ENCODE measurements at regions not wholly inside any gene's neighbourhood (a gene's known extent, or its start where the extent isn't known, plus 50 kb on each side); places are given as distances from the start of the nearest gene placed in this dataset.
"Not testable (repeated sequence)": the region's sequence is repeated elsewhere in the genome, so short reads cannot be mapped to it uniquely, and the experiment has no call there.

DNA sequence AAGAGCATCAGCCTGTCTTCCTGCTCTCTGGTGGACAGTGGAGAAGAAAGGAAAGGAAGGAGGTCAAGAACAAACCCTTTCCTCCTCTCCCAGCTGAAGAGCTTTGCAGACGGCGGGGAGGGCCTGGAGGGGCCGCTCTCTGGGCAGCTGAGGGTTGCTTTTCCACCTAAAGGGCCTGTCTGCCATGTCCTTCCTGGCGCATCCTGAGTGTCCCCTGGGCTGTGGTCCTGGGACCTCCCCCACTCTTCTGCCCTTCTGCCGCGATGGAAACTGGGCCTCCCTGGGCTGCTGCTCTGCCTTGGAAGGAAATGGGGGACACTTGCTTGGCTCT, 107.0 kb downstream of the ETS2 start:
- no peak for DNase-seq (ENCODE audit: low spot score)

DNA sequence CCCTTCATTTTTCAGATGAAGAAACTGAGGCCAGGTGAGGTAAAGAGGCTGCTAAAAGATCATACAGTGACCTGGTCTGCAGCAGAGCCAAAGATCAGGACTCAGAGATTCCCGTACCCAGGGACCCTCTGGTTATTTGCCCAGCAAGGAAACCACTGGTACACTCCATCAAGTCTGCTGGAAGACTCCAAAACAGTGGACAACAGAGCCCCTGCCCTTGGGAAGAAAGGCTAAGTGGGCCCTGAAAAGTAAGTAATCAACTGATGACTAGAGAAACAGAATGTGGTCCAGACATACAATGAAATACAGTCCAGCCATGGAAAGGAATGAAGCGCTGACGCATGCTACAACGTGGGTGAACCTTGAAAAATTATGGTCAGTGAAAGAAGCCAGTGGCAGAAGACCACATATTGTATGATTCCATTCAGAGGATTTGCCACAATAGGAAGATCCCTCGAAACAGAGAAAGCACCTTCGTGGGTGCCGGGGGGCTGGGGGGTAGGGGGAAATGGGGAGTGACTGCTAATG, 106.4 kb downstream of the ETS2 start:
- no peak for DNase-seq (ENCODE audit: low spot score)

DNA sequence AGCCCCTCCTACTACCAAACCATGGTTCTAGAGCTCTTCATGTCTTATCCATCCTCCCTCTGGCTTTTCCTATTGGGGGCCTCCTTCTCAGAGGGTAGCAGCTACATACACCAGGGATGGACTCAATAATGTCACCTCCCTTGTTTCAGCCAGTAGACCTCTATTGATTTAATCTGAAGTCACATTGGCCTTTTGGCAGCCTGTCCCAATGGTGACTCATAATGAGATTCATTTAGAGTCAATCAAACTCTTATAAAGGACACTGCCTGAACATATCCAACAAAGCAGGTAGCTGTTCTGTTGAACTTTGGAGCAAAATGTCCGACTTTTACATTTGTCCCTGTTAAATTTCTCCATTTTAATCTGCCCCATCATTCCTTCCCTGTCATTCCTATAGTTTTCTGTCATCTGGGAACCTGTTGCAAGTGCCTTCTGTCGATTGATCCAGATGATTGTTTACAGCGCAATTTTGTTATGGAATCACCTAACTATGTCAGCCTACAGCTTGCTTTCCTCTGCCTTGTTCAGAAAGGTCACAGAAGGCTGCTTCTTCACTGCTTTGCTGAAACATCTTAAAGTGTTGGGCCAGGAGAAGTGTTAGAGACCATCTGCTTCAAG, 105.9 kb downstream of the ETS2 start:
- DNase-seq (ENCODE audit: low spot score), result no peak

DNA sequence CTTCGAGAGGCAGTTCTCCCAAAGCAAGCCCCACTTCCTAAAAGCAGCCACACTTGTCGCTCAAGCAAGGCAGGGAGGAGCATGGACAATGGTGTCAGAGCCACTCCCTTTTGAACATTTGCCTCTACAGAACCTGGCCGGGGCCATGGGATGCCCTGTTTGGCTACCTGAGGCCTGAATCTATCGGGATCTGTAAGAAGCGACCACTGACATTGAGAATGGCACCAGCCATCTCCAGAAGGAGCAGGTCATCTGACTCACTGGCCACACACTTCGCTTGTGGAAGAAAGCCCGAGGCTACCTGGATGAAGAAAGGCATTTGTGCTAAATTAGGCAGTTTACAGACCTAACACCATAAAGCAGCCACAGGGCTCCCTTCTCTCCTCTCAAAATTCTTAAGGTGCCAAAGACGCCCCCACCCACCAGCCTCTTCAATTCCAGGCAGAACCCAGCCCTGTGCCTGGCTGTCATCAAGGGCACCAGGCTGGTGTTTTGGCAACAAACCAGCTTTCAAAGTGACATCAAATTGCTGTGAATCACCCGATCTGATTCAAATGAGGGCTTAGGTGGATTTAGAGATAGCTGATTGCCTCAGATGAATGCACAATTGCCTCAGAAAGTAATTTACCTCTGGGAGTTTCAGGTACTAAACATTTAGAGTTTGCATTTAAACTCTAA, 104.8 kb downstream of the ETS2 start:
- no peak for DNase-seq (ENCODE audit: low spot score)

DNA sequence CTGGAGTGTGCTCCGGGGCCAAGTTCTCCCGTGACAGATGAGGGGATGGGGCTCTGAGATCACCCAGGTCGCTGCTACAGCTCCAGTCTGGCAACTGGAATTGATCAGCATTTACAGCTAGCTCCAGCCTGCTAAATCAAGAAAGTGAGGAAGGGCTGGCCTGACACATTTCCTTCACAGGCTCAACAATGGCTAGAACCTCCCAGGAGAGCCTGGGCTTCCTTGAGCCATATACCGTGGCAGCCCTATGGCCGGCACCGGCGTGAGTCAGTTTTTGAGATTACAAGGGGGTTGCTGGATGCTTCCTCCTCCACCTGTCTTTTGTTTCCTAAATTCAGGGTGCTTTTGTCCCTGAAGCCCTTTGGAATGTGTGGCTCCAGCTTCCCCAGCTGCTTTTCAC, 104.2 kb downstream of the ETS2 start:
- DNase-seq (ENCODE audit: low spot score), result no peak

DNA sequence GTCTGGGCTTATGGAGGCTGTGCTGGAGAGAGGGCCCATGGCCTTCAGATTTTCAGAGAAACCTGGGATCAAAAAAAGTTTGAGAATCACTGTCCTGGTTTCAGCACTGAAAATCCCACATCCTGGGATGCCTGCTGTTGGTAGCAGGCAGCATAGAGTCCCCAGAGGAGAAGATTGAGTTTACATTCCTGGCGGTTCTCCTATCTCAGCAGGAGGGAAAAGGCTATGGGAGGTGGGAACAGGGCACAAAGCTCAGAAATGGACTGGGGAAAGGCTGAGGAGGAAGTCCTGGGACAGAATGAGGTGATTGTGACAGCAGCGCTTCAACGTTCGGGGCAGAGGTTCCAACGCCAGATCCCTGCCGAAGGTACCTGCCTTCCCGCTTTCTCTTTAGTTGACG, 103.4 kb downstream of the ETS2 start:
- no peak for DNase-seq (ENCODE audit: low spot score)

DNA sequence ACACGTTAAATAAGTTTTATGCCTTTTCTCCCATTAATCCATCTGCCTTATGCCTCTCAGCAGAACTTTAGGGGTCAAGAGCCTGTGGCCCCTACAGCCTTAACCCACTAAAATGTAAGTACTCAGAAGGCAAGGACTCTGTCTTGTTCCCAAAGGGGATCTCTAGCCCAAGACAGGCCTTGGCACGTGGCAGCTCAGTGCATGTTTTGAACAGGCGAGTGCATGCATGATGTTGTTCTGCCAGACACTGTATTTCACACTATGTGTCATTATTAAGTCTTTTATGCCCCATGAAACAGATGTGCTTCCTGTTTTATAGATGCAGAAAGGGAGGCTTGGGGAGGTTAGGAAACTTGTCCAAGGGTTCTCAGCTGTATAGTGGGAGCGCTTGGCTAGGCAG, 102.8 kb downstream of the ETS2 start:
- no peak for DNase-seq (ENCODE audit: low spot score)

DNA sequence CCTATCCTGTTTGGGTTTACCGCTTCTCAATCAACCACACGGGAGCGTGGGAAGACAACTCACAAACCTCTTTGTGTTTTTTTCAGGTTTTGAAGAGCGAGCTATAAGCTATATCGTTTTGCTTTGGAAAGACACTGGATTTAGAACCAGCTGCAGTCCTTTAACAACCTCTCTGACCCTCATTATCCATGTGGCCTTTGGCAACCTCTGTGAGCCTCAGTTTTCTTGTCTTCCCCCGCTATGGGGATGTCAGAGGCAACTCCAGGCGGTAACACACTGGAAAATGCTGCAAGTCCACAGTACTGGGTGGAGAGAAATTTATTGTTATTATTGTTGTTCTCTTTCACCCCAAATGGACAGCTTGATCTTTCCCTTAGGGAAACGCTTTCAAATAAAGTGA, 100.0 kb downstream of the ETS2 start:
- no peak for DNase-seq (ENCODE audit: low spot score)

DNA sequence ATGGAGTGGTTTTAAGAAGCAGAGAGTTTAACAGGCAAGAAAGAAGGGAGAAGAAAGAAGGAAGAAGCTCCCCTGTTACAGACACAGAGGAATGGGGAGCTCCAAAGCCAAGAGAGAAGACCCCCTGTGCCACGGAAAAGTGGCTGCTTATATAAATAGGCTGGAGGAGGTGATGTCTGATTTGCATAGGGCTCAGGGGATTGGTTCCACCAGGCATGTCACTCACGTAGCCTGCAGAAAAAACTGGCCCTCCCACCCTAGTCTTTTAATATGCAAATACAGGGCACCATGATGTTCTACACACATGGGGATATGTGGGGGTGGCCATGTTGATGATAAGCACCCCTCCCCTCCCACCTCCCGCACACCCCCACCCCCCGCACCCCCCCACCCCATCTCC, 99.6 kb downstream of the ETS2 start:
- DNase-seq (ENCODE audit: low spot score), result no peak

DNA sequence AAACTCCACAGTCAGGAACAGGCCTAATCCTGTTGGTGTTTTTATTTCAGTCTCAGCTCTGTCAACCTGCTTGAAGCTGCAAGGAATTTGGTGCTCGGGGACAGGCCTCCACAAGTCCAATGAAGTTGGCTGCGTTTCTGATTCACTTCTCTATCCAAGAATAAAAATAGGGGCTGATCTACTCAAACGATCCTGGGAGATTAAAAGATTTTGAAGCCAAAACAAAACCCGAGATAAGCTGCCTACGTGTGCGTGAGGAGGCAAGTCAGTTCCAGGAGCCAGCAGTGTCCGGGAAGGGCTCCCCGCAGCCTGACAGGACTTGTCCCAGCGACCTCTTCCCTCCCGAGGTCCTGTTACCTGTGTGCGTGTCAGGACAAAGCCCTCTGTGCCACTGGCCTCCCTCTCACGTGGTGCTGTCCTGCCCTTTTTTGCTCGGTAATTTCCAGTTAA, 98.0 kb downstream of the ETS2 start:
- DNase-seq (ENCODE audit: low spot score), result no peak

DNA sequence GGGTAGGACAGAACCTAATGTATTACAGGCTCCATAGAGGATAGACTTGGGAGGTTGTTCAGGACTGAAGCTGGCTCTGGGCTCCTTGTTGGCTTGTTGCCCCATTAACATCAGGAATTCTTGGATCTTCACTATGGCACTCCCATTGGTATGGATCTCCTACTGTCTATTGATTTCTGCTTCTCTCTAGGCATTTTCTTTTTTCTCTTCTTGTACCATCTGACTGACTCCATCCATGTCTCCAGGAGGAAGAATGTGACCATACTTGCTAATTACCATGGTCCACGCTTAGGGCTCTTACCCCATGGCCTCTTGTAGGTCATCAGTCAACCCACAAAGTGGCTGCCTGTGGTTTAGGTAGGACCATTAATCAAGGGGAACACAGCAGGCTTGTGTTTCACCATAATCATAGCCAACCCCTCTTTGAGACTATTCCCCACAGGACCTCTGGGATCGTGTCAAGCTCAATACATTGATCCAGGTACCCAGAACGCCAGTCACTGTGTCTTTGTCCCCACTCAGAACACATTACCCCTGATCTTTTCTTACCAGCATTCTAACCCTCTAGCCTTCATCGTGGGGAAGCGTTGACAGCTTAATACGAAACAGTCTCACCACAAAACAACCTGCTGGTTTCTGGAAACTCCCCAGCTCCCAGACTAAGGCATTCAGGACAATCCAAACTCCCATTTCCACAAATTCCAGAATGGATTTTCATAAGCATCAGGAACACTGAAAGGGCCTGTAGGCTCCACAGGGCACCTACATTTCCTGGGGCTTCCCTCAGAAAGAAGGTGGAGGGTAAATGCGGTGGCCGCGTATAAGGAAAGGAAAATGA, 97.1 kb downstream of the ETS2 start:
- no peak for DNase-seq (ENCODE audit: low spot score)

DNA sequence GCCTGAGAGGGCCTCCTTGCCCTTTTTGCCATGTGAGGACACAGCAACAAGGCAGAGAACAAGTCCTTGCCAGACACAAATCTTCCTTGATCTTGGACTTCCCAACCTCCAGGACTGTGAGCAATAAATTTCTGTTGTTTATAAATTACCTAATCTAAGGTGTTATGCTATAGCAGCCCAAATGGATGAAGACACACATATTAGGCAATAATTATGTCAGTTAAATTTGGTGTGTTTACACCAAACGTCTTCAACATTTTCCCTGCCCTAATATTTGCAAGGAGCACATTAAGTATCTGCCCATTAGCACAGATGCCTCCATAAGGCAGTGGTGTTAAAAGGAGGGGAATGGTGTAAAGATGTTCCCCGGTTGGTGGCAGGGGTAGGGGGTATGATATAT, 94.8 kb downstream of the ETS2 start:
- DNase-seq (ENCODE audit: low spot score), result no peak

DNA sequence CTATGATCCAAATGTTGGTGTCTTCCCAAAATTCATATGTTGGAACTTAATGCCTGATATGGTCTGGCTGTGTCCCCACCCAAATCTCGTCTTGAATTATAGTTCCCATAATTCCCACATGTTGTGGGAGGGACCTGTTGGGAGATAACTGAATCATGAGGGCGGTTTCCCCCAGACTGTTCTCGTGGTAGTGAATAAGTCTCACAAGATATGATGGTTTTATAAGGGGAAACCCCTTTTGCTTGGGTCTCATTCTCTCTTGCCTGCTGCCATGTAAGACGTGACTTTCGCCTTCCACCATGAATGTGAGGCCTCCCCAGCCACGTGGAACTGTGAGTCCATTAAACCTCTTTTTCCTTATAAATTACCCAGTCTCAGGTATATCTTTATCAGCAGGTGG, 94.3 kb downstream of the ETS2 start:
- DNase-seq (ENCODE audit: low spot score), result not testable (repeated sequence)

DNA sequence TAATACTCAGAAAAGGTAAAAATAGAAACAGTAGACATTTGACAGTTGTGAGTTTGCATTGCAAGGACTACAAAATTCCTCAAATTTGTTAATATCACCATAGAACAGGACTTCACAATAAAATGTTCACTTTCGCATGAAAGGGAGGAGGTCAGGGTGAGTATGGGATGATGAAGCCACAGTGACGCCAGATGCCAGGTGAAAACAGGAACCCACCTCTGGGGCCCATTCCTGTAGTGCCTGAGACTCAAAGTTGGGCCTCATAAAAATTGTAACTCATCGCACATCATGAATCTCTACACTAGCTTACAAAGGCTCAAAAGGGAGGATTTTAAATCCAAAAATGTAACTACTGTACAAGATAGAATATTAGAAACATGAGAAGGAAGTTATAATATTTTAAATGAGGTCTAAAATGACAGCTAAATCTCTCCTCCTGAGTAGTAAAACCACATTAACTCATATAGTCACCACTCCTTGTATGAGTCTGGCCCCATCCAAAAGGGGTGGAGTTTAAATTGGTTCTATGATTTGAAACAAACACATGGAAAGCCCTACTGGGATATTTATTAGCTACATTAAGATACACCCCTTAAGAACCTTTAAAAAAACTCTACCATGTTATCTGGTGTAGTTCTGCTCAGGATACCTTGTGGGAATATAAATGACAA, 93.7 kb downstream of the ETS2 start:
- DNase-seq (ENCODE audit: low spot score), result no peak

DNA sequence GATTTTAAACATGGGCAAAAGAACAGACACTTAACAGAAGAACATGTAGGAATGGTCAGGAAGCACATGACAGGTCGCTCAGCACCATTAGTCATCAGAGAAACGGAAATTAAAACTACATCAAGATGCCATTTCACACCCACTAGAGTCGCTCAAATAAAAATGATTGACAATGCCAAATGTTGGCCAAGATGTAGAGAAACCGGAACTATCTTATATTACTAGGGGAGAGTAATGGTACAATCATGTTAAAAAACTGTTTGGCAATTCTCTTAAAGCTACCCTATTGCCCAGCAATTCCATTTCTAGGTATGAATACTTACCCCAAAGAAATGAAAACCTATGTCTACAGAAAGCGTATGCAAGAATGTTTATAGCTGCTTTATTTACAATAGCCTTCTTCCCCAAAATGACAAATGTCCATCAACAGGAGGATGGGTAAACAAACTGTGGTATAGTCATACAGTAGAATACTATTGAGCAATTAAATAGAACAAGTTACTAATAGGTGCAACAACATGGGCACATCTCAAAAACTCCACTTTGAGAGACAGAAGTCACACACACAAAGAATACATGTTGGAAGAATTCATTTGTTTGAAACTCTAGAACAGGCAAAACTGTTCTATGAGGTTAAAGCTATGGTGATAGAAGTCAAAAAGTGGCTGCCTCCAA, 92.8 kb downstream of the ETS2 start:
- no peak for DNase-seq (ENCODE audit: low spot score)

DNA sequence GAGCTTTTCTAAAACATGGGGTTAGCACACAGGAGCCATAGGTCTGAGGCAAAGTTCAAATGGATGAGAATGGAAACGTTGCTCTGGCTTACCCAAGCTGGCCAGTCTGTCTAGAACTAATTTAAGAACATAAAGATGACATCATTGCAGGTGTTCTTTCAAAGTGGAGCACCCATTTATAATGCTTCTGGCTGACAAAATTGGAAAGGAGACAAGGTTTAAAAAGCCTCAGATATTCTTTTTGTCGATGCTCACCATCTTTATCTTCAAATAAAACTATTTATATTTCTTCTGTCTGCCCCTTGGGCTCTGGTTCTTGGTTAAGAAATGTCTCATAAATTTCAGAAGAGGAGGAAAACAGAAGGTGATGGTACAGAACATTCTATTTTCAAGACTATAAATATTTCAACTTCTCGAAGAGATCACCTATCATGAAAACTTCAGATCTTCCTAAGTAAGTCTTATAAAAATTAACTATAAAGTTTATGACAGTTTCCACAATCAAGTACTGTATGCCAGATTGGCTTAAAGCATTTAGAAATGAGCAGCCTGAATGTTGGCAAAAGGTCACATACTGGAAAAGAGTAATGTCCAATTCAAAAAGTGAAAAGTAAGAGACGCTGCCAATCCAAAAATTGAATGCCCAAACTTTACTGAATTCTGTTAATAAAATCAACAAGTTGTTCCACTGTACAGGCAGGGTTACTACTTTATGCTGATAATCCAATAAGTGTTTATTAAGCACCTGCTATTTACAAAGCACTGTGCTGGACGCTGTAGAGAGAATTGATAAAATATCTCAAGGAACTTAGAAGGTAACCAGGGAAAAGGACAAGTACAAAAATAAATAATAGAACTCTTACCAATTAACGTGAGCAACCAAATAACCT, 92.0 kb downstream of the ETS2 start:
- no peak for DNase-seq (ENCODE audit: low spot score)

DNA sequence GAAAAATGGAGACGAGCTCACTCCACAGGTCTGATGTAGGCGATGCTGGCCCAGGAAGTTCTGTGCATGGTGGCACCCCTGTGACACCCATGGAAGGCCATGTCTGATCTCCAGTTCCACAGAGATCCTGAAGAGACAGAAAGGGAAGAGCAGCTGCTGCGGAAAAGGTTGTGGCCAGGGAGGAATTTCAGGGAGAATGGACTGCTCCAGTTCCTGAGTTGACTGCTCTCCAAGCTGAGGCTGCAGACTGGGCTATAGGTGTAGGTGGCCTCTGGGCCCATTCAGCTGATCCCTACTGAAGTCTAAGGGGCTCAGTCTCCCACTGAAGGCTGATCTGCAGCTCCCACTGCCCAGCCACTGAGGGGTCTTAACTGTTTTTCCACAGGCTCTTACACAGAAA, 89.2 kb downstream of the ETS2 start:
- DNase-seq (ENCODE audit: low spot score), result no peak

DNA sequence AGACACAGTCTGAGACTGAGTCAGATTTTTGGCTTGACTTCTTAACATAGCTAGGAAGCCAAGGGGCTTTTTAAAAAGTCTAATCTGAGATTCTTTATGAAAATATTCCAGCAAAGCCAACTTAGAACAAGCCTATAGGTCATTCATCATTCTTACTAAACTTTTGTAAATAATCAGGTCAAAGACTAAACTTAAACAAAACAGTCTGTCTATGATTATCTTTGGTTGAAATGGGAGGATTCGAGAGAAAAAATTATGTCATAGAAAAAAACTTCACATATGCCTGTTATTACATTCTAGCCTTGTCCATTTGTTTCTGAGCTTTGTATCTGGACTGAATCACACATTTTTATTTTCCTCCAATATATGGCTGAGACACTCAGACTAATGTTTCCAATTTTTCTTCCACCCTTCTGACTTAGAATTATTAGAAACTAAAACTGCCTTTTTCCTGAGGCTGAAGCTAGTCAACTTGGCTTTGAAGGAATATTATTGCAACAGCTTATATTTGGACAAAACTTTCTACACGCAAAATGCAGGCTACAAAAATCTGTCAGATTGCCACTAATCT, 83.3 kb downstream of the ETS2 start:
- no peak for DNase-seq (ENCODE audit: low spot score)

DNA sequence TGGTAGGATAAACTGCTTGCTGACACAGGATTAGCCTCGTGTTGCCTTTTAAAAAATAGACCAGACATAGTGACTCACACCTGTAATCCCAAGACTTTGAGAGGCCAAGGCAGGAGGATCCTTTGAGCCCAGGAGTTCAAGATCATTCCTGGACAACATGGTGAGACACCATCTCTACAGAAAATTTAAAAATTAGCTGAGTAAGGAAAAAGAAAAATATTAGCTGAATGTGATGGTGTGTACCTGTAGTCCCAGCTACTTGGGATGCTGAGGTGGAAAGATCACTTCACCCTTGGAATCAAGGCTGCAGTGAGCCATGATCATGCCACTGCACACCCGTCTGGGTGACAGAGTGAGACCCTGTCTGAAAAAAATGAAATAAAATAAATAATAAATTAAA, 82.0 kb downstream of the ETS2 start:
- no peak for DNase-seq (ENCODE audit: low spot score)

DNA sequence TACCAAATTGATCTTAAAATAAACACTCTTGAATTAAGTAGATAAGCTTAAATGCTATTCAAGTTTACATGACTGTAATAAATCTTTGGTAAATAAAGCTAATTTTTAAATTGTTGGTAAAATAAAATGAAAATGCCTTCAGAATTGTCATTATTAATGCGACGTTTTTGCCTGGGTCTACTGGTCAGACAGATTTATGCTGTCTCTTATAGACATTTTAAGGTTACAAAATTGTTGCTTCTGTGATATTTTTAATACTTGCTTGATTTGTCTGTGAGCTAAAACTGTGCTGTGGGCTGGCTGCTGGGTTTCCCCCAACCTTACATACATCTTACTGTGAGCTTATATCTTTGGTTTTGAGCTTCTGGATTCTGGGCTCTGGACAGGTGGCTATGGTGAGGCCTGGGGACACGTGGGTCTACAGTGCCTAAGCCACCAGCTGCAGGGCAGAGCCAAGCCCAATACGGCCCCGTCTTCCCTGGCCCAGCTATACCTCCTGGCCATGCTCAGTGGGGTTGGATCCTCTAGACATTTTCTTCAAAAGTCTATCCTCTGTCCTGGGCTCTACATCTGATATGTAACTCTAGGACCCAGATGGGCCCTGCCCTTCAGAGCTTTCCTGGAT, 81.4 kb downstream of the ETS2 start:
- no peak for DNase-seq (ENCODE audit: low spot score)

Measured in HuH-7.5 (cell line).